OCI-LY3 (cell line): ENCODE measurements at regions not wholly inside any gene's neighbourhood (a gene's known extent, or its start where the extent isn't known, plus 50 kb on each side); places are given as distances from the start of the nearest gene placed in this dataset.
"Not testable (repeated sequence)": the region's sequence is repeated elsewhere in the genome, so short reads cannot be mapped to it uniquely, and the experiment has no call there.

Source experiments
- H2AFZ ChIP-seq: fragments of 200-600, 300-600 bp; shearing (Covaris generic); 2 replicates; pipeline ENCODE4 v1.6.0; 2014; ENCODE audit warnings: antibody characterized with exemption, low read depth, low read length
- H3K27ac ChIP-seq: fragments of 200-600, 300-600 bp; sonication (generic); 2 replicates; pipeline ENCODE4 v1.5.1; 2014; ENCODE audit warnings: mild to moderate bottlenecking, low read length, moderate library complexity, mixed read lengths
- H3K27me3 ChIP-seq: fragments of 200-600, 300-600 bp; sonication (generic); 2 replicates; pipeline ENCODE4 v1.6.1; 2014; ENCODE audit warnings: low read depth, low read length, mixed read lengths
- H3K36me3 ChIP-seq: fragments of 200-600, 300-600 bp; sonication (generic); replicated peaks from 2 replicates; pipeline ENCODE3; 2014; ENCODE audit warnings: low read depth, low read length, mixed read lengths
- H3K4me1 ChIP-seq: fragments of 300-600, 200-600 bp; sonication (generic); 2 replicates; pipeline ENCODE4 v1.6.1; 2014; ENCODE audit warnings: low read length, mixed read lengths
- H3K4me2 ChIP-seq: fragments of 200-600, 300-600 bp; sonication (generic); 2 replicates; pipeline ENCODE4 v1.6.1; 2014; ENCODE audit warnings: low read length, mixed read lengths
- H3K4me3 ChIP-seq: fragments of 300-600, 200-600 bp; sonication (generic); 2 replicates; pipeline ENCODE4 v1.5.1; 2014; ENCODE audit warnings: antibody characterized with exemption, mild to moderate bottlenecking, low read length, moderate library complexity
- H3K79me2 ChIP-seq: fragments of 300-600, 200-600 bp; shearing (Covaris generic); 2 replicates; pipeline ENCODE4 v1.6.1; 2014; ENCODE audit warnings: mild to moderate bottlenecking, low read length, mixed read lengths
- H3K9ac ChIP-seq: fragments of 300-600, 200-600 bp; shearing (Covaris generic); 2 replicates; pipeline ENCODE4 v1.6.0; 2014; ENCODE audit warnings: mild to moderate bottlenecking, low read length, moderate library complexity
- H3K9me3 ChIP-seq: fragments of 200-600, 300-600 bp; shearing (Covaris generic); 2 replicates; pipeline ENCODE4 v1.6.1; 2014; ENCODE audit warnings: low read length, mixed read lengths; ENCODE audit not compliant: insufficient read depth
- H4K20me1 ChIP-seq: fragments of 200-600, 300-600 bp; sonication (generic); 2 replicates; pipeline ENCODE4 v1.6.1; 2016; ENCODE audit warnings: low read length, mixed read lengths; ENCODE audit not compliant: insufficient read depth
- EZH2phosphoT487 ChIP-seq: fragments of 200-600 bp; shearing (Covaris generic); IDR thresholded peaks from 2 replicates; pipeline ENCODE4 v1.6.1; 2018; ENCODE audit warnings: antibody characterized with exemption, mixed run types, low read depth
- TF ChIP-seq, protein P1 (sequence below): fragments of 200-600, 300-600 bp; sonication (generic); IDR thresholded peaks from 2 replicates; pipeline ENCODE4 v1.5.1; 2014; ENCODE audit warnings: antibody characterized with exemption, low read length, low read depth

DNA sequence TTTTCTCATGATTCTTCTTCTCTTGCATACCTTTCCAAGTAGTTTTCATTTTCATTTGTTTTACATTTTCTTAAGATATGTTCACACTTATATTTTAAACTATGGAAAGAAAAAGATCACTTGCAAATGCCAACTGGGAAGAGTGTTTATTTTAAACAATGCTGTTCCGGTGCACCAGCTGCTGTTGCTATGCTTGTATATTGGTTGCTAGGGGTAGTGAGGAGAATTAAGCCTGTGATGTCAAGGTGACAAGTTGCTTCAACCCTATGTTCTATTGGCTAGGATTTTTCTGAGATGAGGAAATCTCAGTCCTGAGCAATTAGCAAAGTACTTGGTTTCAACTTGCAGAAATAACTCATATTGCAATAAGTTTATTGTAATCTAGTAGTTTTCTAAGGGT lies 500.1 kb downstream of the MFSD1 start:
- Histone ChIP-seq H3K79me2 (no peaks in the 10 kb centered on the region), H3K4me3 (no peak overlapping the region), H3K9ac (no peak overlapping the region), H3K27me3 (no peaks in the 10 kb centered on the region), H3K36me3 (no peaks in the 10 kb centered on the region), H3K9me3 (no peaks in the 10 kb centered on the region), H3K4me2 (no peak overlapping the region), H3K27ac (no peak overlapping the region), H4K20me1 (no peaks in the 10 kb centered on the region), H2AFZ (no peak overlapping the region), H3K4me1 (no peaks in the 10 kb centered on the region)
- TF ChIP-seq, protein P1, sequence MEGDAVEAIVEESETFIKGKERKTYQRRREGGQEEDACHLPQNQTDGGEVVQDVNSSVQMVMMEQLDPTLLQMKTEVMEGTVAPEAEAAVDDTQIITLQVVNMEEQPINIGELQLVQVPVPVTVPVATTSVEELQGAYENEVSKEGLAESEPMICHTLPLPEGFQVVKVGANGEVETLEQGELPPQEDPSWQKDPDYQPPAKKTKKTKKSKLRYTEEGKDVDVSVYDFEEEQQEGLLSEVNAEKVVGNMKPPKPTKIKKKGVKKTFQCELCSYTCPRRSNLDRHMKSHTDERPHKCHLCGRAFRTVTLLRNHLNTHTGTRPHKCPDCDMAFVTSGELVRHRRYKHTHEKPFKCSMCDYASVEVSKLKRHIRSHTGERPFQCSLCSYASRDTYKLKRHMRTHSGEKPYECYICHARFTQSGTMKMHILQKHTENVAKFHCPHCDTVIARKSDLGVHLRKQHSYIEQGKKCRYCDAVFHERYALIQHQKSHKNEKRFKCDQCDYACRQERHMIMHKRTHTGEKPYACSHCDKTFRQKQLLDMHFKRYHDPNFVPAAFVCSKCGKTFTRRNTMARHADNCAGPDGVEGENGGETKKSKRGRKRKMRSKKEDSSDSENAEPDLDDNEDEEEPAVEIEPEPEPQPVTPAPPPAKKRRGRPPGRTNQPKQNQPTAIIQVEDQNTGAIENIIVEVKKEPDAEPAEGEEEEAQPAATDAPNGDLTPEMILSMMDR: no peak
- no peak for TF ChIP-seq EZH2phosphoT487

DNA sequence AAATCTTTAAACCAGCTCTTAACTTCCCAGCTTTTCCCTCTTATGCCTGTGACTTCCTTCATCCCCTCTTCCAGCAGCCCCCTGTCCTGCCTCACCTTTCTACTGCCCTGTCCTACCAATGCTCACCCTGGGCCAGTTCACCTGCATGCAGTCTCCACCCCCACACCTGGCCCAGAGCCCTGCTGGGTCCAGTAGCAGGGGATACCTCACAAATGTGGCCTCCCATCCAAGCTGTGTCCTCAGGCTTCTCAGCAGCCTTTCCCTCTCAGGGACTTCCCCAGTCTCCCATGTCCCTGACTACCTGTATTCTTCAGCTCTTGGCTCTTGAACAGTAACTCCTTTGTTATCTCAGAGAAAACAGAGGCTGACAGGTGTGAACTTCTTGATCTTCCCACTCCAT lies 503.2 kb downstream of the MFSD1 start:
- Histone ChIP-seq H3K79me2 (no peaks in the 10 kb centered on the region), H3K27ac (no peak overlapping the region), H4K20me1 (no peaks in the 10 kb centered on the region), H3K9me3 (no peaks in the 10 kb centered on the region), H3K9ac (no peak overlapping the region), H2AFZ (no peak overlapping the region), H3K4me2 (no peak overlapping the region), H3K4me1 (no peaks in the 10 kb centered on the region), H3K4me3 (no peak overlapping the region), H3K27me3 (no peaks in the 10 kb centered on the region; the same call in 1 of the 2 replicates), H3K36me3 (no peaks in the 10 kb centered on the region)
- TF ChIP-seq, protein P1: no peak
- TF ChIP-seq EZH2phosphoT487: no peak

DNA sequence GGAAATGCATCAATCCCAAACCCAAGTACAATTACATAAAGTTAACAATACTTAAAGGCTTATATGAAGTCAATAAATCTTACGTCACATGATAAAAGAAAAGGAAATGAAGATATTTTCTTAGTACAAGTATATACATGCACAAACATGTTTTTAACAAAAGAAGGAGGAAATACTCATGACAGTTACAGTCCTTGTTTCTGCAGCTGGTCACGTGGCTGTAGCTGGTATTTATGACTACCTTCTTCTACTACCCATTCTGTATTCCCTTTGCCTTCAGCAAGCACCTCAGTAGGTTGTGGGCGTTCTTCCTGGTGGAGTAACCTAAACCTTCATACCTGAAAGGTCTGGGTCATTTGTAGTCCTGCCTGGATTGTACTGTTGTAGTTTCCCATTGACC lies 514.9 kb downstream of the MFSD1 start:
- not testable (repeated sequence) for H3K4me2 ChIP-seq, H3K9ac ChIP-seq, H2AFZ ChIP-seq, H3K79me2 ChIP-seq, H3K36me3 ChIP-seq, H3K9me3 ChIP-seq, H3K27me3 ChIP-seq, H3K4me3 ChIP-seq, H3K4me1 ChIP-seq, H4K20me1 ChIP-seq, H3K27ac ChIP-seq

DNA sequence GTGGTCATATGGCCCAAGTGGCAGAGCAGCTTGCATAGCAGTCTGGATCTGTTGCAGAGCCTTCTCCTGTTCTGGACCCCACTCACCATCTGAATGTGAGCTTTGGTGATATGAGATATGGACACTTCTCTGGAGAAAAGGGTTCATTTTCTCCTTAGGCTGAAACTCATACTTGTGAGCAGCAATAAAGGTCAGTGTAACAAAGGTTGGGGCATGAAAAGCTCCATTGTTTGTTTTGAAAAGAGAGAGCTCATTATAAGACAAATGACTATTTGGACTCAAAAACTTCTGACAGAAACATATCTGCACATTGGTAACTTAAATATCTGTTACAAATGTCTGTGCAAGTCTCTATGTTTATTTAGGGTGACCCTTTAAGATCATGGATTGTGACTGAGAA lies 517.3 kb downstream of the MFSD1 start:
- TF ChIP-seq EZH2phosphoT487: no peak
- TF ChIP-seq, protein P1: no peak
- no peaks in the 10 kb centered on the region for H3K4me1 ChIP-seq

More for the DNA sequence above, 517.3 kb downstream of the MFSD1 start:
- Histone ChIP-seq H3K9me3 (no peaks in the 10 kb centered on the region), H3K9ac (no peak overlapping the region), H3K27me3 (no peaks in the 10 kb centered on the region), H3K27ac (no peak overlapping the region), H3K4me3 (no peak overlapping the region), H3K79me2 (no peaks in the 10 kb centered on the region), H4K20me1 (no peaks in the 10 kb centered on the region), H2AFZ (no peak overlapping the region), H3K4me2 (no peak overlapping the region), H3K36me3 (no peaks in the 10 kb centered on the region)
